ENCODE measurements at regions not wholly inside any gene's neighbourhood (a gene's known extent, or its start where the extent isn't known, plus 50 kb on each side); places are given as distances from the start of the nearest gene placed in this dataset.

GRCh38 chr10:29397221-29397620, 108.4 kb downstream of the LYZL1 start:
- no peak for DNase-seq

DNA sequence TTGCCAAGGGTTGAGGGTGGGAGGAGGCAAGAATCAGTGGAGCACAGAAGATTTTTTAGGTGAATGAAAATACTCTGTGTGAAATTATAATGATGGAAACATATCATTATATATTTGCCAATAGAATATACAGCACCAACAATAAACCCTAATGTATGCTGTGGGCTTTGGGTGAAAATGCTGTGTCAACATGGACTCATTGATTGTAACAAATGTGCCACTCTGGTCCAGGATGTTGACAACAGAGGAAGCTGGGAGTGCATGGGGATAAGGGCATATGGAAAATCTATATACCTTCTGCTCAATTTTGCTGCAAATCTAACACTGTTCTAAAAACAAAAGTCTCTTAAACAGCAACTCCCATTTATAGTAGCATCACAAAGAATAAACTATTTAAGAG, 114.3 kb downstream of the LYZL1 start:
- no peak for DNase-seq

DNA sequence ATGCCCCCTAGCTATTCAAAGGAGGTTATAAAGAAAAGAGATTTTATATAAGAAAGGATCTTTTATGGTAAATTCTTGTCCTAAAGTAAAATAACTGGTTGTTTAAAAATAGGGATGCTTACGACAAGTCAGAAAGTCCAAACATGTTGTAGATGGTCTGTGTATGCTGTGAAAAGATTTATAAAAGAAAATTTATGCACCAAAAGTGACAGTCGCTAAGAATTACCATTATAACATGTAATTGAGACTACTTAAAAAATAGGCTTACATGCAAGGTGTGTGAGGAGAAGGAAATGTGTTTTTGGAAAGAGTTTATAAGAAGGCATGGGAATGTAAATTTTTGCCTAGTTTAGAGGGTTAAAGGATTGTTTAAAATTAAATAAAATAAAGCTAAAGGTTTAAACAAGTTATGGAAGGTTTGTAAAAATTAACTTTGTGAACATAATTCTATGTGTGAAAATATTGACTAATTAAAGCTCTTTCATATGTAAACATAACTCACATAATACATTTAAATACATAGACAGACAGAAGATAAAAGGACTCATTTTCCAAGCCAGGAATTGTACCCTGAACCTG, 118.5 kb downstream of the LYZL1 start:
- no peak for DNase-seq

Data from inflammatory macrophage treated with lipopolysaccharide for 4 hours (primary cell).